Left ventricle myocardium inferior (tissue), 1 donor: ENCODE measurements at regions not wholly inside any gene's neighbourhood (a gene's known extent, or its start where the extent isn't known, plus 50 kb on each side); places are given as distances from the start of the nearest gene placed in this dataset.

Source experiments
- DNase-seq: peaks from one replicate; pipeline ENCODE4 v3.0.0-alpha.2; 2020
- H3K27ac ChIP-seq: fragments of 200-600 bp; replicated peaks from 2 replicates; pipeline ENCODE4 v1.8.0; 2021
- H3K27me3 ChIP-seq: fragments of 200-600 bp; 2 replicates; pipeline ENCODE4 v1.8.0; 2021; ENCODE audit warnings: low read depth
- H3K36me3 ChIP-seq: fragments of 200-600 bp; 2 replicates; pipeline ENCODE4 v1.8.0; 2021
- H3K4me1 ChIP-seq: fragments of 200-600 bp; 2 replicates; pipeline ENCODE4 v1.8.0; 2021
- H3K4me3 ChIP-seq: fragments of 200-600 bp; 2 replicates; pipeline ENCODE4 v1.8.0; 2021; ENCODE audit warnings: mild to moderate bottlenecking, moderate library complexity
- H3K9me3 ChIP-seq: fragments of 200-600 bp; replicated peaks from 2 replicates; pipeline ENCODE4 v1.8.0; 2021
- CTCF ChIP-seq: fragments of 200-600 bp; IDR thresholded peaks from 2 replicates; pipeline ENCODE4 v1.8.0; 2021; ENCODE audit warnings: antibody characterized with exemption, mild to moderate bottlenecking, borderline replicate concordance
- intact Hi-C: fragments of 100-400 bp; cut with micrococcal nuclease; formaldehyde crosslinking; loops from one replicate; pipeline ENCODE4 v1.11.0; 2022
- donor health status: DM: no; HTN: yes; CAD: no; lungs with severe emphysema.

GRCh38 chr9:109972026-109972882 is 192.3 kb downstream of the PALM2AKAP2 start:
- Histone ChIP-seq H3K27me3 (no peaks in the 10 kb centered on the region), H3K27ac (no peak overlapping the region), H3K36me3 (no peaks in the 10 kb centered on the region), H3K9me3 (no peaks in the 10 kb centered on the region), H3K4me1 (peaks cover 57% of the 10 kb centered on the region), H3K4me3 (no peak overlapping the region)
- no peak for DNase-seq
- no peak for TF ChIP-seq CTCF
- intact Hi-C loops, result no loop called here

- no peak for DNase-seq
- H3K27ac ChIP-seq, result no peak overlapping the region
- H3K27me3 ChIP-seq, result no peaks in the 10 kb centered on the region
- no peak for TF ChIP-seq CTCF
- no peaks in the 10 kb centered on the region for H3K36me3 ChIP-seq
- peaks cover 51% of the 10 kb centered on the region for H3K4me1 ChIP-seq
- no peak overlapping the region for H3K4me3 ChIP-seq
- no peaks in the 10 kb centered on the region for H3K9me3 ChIP-seq
- intact Hi-C loops, result no loop called here
Observed at GRCh38 chr9:109973336-109973735, 193.3 kb downstream of the PALM2AKAP2 start.

GRCh38 chr9:109974143-109974917 is 194.3 kb downstream of the PALM2AKAP2 start:
- no peaks in the 10 kb centered on the region for H3K27me3 ChIP-seq
- no peak overlapping the region for H3K4me3 ChIP-seq
- peak overlapping the region; percentile 50 for H3K27ac ChIP-seq
- no peaks in the 10 kb centered on the region for H3K9me3 ChIP-seq
- no peaks in the 10 kb centered on the region for H3K36me3 ChIP-seq
- peak; percentile 21 for DNase-seq
- intact Hi-C loops, result no loop called here
- H3K4me1 ChIP-seq, result peaks cover 41% of the 10 kb centered on the region
- no peak for TF ChIP-seq CTCF

GRCh38 chr9:109974918-109975276 is 194.9 kb downstream of the PALM2AKAP2 start:
- TF ChIP-seq CTCF, result no peak
- peaks cover 36% of the 10 kb centered on the region for H3K4me1 ChIP-seq
- no peaks in the 10 kb centered on the region for H3K36me3 ChIP-seq
- H3K9me3 ChIP-seq, result no peaks in the 10 kb centered on the region
- DNase-seq, result no peak
- intact Hi-C loops, result no loop called here
- no peaks in the 10 kb centered on the region for H3K27me3 ChIP-seq
- no peak overlapping the region for H3K27ac ChIP-seq
- no peak overlapping the region for H3K4me3 ChIP-seq

- Histone ChIP-seq H3K36me3 (no peaks in the 10 kb centered on the region), H3K9me3 (no peaks in the 10 kb centered on the region), H3K4me3 (no peak overlapping the region), H3K27me3 (no peaks in the 10 kb centered on the region), H3K27ac (no peak overlapping the region), H3K4me1 (peaks cover 28% of the 10 kb centered on the region)
- intact Hi-C loops, result no loop called here
- DNase-seq, result no peak
- TF ChIP-seq CTCF, result no peak
Observed at GRCh38 chr9:109975574-109976295, 195.7 kb downstream of the PALM2AKAP2 start.
